GM18505 (cell line): ENCODE measurements at regions not wholly inside any gene's neighbourhood (a gene's known extent, or its start where the extent isn't known, plus 50 kb on each side); places are given as distances from the start of the nearest gene placed in this dataset.
A peak's percentile ranks its signal among the peaks of the same experiment; 100 is the strongest.
"Not testable (repeated sequence)": the region's sequence is repeated elsewhere in the genome, so short reads cannot be mapped to it uniquely, and the experiment has no call there.

Experiments
- ATAC-seq: cut with Tn5 transposase; IDR thresholded peaks from one replicate; pipeline ENCODE4 v1.9.1; 2021; ENCODE audit not compliant: unreplicated experiment
- POLR2A ChIP-seq: IDR thresholded peaks from 4 replicates; pipeline ENCODE4 v1.6.1; 2011; ENCODE audit warnings: borderline replicate concordance; ENCODE audit not compliant: insufficient read depth, insufficient read length; ENCODE audit errors: extremely low read depth

DNA sequence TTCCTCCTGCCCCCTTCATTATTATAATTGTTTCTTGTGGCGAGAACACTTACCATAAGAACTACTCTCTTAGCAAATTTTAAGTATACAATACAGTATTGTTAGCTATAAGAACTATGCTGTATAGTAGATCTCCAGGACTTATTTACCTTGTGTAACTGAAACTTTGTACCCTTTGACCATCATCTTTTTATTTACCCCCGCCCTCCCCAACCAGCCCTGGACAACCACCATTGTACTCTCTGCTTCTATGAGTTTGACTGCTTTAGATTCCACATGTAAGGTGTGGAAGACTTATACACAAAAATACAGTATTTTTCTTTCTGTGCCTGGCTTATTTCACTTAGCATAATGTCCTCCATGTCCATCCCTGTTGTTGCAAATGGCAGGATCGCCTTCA lies 161.1 kb downstream of the PHF8 start:
- no peak for TF ChIP-seq POLR2A
- ATAC-seq, result no peak

DNA sequence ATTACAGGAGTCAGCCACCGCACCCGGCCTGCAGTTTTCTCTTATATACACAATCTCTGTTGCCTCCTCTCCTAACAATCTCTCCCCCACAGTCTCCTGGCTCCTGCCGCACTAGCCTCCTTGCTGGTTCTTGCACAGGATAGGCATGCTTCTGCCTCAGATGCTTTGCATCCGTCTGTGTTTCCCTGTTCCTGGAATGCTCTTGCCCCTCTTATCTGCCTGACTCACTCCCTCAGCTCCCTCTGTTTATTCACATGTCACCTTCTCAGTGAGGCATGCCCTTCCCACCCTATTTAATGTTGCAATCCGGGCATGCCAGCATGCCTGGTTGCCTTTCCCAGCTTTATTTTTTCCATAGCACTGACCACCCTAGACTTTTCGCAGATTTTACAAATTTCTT lies 161.9 kb downstream of the PHF8 start:
- no peak for ATAC-seq
- no peak for TF ChIP-seq POLR2A

DNA sequence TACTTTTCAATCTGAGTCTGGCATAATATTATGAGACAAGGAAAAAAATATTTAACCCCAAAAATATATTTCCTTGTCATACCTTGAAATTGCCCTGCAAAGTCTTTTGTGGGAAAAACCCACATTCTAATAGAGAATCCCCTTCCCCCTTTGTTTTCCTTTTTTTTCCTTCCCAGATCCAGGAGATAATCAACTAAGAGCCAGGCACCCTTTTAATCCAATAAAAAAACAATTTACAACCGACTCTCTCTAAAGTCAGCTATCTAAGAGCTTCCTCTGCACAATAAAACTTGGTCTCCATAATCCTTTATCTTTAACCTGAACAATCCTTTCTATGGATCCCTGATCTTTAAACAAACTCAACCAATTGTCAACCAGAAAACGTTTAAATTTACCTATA lies 163.5 kb downstream of the PHF8 start:
- not testable (repeated sequence) for ATAC-seq

DNA sequence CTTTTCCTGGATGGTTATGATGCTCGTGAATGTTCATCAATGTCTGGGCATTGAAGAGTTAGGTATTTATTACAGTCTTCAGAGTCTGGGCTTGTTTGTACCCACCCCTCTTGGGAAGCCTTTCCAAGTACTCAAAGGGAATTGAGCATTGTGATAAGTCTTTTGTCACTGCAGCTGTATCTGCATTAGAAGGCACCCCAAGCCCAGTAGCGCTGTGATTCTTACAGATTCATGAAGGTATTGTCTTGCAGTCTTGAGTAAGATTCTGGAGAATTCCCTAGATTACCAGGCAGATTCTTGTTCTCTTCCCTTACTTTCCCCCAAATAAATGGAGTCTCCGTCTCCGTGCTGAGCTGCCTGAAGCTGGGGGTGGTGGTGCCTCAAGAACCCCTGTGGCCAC lies 173.4 kb upstream of the HUWE1 start:
- no peak for ATAC-seq
- TF ChIP-seq POLR2A, result no peak

DNA sequence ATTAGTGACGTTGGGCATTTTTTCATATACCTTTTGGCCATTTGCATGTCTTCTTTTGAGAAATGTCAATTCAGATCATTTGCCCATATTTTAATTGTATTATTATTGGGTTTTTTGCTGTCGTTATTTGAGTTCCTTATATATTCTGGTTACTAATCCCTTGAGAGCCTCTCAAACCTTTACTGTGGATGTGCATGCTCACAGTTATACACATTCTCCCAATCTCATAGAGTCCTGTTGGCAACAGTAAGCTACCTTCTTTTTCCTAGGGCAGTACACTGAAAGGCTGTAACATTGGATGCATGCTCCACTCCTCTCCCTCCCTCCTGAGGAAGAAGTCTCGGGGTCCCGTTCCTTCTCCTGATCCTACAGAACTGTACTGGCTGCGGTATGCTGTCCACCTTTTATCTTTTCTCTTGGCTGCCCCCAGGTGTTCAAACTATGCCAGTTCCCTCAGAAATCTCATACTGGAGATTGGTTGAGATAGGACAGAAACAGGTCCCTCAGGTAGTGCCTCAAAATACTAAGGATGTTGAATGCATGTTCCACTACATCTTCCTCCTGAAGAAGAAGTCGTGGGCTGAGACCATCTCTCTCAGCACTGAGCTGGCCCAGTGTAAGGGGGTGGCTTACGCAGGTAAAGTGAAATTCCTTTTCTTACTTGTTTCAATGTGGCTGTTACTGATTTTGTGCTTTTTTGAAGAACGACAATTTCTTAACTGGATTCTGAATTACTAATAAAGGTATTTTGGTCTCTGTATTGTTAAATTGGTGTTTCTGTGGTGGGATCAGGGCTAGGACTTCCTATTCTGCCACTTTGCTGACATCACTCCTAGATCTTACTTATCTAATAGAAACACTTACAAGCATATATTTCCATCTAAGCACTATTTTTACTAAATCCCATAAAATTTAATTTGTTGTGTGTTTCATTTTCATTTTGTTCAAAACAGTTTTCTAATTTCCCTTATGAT lies 145.4 kb upstream of the HUWE1 start:
- peak; percentile 77 for ATAC-seq
- no peak for TF ChIP-seq POLR2A

DNA sequence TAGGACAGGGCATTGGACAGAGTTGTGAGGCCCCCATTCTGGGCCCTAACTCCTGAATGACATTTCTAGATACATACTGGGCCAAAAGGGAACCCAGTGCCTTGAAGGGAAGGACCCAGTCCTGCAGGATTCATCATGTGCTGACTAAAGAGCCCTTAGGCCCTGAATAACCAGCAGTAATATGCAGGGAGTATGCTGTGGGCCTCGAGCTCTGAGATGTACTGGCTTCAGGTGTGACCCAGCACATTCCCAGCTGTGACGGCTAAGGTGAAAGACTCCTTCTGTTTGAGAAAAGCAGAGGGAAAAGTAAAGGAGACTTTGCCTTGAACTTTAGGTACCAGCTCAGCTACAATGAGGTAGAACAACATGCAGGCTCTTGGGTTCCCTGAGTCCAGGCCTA lies 138.2 kb upstream of the HUWE1 start:
- no peak for TF ChIP-seq POLR2A
- no peak for ATAC-seq

DNA sequence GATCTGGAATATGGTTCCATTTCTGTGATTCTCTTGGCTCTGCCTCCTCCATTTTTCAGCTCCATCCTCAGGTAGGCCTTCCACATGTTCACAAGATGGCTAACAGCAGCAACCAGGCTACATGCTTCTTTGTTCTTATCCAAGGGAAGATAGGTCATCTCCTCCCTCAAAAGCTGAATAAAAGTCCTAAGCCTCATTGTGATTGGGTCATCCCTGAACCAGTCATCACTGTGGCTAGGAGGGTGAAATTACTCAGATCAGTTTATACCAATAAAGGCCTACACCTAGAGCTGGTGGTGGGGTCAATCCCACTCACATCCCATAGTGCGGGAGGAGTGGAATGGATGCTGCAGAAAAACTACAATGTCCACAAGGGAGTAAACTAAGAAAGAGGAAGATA lies 131.6 kb upstream of the HUWE1 start:
- not testable (repeated sequence) for ATAC-seq

DNA sequence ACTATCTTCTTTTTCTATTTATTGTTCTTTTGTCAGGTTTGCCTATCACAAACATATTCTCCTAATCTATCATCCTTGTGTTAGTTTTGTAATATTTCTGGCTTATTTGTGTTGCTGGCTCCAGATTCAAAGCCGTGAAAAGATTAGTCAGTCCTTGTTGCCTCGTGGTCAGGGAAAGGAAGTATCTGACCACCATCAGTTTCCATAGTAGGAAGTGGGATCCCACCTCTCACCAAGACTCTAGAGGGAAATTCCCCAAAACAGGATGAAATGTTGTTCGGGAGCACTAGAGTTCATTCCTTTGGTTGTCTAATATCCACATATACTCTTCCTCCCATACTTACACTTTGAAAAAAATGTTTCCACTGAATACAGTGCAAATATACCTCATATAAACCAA lies 131.0 kb upstream of the HUWE1 start:
- ATAC-seq, result no peak
- TF ChIP-seq POLR2A, result no peak

DNA sequence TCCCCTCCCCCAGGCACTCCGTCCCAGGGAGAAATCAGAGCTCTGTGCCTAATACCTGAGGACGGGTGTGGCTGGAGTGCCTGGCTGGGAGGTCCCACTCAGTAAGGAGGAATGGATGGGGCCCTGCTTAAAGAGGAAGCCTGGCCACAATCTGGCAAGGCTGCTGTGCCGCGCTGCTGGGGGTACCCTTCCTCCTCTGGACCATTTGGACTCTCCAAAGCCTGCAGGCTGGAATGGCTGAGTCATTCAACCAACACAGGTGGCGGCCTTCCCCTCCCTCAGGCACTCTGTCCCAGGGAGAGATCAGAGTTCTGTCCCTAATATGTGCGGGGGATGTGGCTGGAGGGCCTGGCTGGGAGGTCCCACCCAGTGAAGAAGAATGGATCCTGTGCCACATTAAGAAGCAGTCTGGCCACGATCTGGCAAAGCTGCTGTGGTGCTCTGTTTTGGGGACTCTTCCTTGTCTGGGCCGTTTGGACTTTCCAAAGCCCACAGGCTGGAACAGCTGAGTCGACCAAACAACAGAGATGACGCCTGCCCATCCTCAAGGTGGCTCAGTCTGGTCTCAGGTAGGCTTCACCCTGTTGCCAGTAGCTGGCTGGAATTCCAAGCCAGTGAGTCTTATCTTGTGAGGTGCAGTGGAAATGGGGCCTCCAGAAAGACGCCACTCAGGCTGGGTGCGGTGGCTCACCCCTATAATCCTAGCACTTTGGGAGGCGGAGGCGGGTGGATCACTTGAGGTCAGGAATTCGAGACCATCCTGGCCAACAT lies 127.3 kb upstream of the HUWE1 start:
- no peak for TF ChIP-seq POLR2A
- ATAC-seq, result no peak

DNA sequence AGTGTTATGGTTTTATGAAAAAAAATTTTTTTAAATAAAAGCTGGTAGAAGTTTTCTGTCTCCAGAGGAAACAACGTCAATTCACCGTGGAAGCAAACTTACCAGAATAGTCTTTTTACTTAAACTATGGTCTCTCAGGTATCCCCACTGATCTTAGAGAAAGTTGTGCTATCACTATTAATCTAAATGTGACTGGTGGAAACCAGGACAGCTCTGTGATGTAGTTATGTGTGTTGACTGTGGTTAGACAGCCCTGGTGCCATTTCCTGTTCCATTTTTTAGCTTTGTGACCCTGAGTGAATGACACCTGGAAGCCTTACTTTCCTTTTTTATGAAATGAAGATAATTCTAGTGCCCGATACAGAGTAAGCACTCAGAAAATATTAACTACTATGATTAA lies 111.8 kb upstream of the HUWE1 start:
- TF ChIP-seq POLR2A, result no peak
- no peak for ATAC-seq

DNA sequence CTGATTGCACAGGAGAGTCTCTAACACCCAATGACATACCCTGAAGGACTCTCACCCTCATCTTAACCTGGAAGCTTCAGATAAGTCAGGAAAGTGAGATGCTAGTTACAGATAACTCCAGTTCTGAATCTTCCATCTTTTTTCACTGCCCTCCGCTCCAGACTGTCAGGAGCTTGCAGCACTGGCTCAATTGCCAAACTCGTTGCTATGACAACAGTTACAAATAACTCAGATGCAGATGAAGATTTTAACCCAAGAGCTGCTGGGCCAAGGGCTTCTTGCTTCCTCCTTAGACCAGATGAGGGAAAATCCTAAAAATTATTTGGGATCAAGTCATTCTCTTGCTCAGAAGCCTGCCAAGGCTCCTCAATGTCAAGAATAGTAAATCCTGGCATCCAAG lies 109.1 kb upstream of the HUWE1 start:
- no peak for ATAC-seq
- no peak for TF ChIP-seq POLR2A

DNA sequence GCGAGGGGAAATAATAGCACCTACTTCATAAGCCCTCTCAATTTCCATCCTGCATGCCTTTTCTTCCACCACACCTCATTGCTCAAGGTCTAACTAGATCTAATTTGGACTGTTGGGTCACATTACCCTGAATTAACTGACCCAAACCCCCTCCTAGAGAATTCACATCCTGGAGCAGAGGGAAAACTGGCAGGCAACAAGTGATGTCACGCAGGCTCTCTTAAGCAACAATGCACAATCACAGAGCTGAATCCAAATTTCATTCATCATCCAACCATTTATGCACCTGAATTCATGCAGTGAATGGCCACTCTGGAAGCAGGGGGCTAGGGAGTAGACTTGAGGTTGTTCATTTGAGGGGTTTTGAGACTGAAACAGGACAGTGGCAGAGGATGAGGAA lies 107.7 kb upstream of the HUWE1 start:
- no peak for TF ChIP-seq POLR2A
- no peak for ATAC-seq

DNA sequence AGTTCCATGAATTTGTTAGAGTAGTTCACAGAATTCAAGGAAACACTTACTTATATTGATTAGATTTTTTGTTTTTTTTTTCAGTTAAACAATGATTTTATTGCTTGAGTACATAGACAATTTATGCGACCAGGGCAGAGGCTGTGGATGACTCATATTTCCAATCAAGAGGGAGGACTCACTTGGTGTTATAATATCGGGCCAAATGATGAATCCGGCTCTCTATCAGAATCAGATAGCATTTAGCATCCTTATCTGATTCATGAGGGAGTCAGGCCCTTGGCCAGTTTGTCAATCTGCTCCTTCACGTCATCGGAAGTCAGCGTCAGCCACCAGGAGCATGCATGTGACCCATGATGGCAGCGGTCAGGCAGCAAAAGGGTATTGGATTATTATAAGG lies 82.3 kb upstream of the HUWE1 start:
- ATAC-seq, result no peak
- TF ChIP-seq POLR2A, result no peak

DNA sequence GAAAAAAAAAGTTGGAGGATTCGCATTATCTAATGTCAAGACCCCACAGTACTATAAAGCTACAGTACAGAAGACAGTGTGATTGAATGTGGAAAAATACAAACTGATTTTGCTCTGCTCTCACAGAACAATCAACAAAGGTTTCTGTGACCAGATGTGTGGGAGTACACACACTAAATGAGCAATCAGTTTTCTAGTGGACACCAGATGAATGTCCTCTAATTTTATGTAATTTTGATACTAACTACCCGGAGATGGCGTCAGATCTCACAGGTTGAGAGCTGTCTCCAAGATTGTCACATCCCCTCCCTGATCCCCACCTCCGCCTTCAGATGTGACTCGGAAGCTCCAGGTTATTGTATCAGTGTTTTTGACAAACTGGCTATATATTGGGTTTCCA lies 81.9 kb upstream of the HUWE1 start:
- ATAC-seq, result no peak
- TF ChIP-seq POLR2A, result no peak
